ENCODE measurements at regions not wholly inside any gene's neighbourhood (a gene's known extent, or its start where the extent isn't known, plus 50 kb on each side); places are given as distances from the start of the nearest gene placed in this dataset.
"Not testable (repeated sequence)": the region's sequence is repeated elsewhere in the genome, so short reads cannot be mapped to it uniquely, and the experiment has no call there.

DNA sequence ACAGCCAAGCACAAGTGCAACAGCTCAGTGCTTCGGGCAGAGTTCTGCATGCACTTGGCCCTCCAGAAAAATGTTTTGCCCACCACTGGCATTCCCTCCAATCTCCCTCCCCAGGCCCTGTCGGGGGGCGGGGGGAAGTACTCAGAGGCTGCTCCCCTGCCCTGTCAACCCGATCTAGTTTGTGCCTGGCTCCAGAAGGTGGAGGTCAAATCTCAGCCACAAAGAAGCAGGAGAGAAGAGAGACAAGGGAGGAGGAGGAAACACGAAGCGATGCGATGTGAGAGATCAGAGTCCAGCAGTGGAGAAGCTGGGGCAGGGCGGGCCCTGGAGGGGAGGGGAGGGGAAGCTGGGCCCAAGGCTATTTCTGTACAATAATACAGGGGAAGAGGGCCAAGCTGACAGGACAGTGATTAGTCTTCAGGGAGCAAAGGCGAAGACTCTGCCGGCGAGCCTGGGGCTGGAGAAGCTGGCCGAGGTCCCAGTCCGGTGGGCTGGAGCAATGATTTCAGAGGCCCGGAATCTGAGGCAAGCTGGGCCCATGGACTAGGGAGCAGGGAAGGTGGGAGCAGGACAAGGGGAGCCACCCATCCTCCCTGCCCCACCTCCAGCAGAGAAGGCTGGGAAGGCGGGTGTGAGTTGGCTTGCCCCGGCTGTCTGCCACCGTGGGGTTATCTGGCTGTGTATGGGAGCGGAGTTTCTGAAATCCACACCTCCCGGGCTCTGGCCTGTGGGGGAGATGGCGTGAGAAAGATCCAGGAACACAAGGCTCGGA is 167.1 kb downstream of the EFNB1 start:
- no peak for DNase-seq (ENCODE audit: low read depth, low spot score)

DNA sequence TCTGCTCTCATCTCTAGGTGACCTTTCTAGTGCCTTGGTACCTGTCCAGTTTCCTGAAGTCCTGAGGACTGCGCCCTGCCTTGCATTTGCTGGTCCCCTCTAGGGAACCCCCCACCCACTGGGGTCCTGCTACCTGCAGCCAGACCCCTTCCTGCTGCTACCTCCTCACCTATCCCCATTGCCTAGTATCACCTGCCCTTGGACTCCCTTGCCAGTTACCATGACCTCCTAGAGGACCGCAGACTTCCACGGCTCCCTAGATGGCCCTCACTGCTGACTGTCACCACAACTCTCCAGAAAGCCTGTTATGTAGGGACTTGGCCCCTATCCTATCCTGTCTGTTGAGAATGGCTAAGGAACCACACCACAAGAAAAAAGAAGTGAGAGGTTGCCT is 166.6 kb downstream of the EFNB1 start:
- no peak for DNase-seq (ENCODE audit: low read depth, low spot score)

GRCh38 chrX:68994891-68995255 is 166.1 kb downstream of the EFNB1 start:
- DNase-seq (ENCODE audit: low read depth, low spot score) = no peak

- DNase-seq (ENCODE audit: low read depth, low spot score) = no peak
Observed at GRCh38 chrX:68994135-68994890, 165.5 kb downstream of the EFNB1 start.

- DNase-seq (ENCODE audit: low read depth, low spot score) = no peak
Observed at GRCh38 chrX:68992821-68993397, 164.1 kb downstream of the EFNB1 start.

DNA sequence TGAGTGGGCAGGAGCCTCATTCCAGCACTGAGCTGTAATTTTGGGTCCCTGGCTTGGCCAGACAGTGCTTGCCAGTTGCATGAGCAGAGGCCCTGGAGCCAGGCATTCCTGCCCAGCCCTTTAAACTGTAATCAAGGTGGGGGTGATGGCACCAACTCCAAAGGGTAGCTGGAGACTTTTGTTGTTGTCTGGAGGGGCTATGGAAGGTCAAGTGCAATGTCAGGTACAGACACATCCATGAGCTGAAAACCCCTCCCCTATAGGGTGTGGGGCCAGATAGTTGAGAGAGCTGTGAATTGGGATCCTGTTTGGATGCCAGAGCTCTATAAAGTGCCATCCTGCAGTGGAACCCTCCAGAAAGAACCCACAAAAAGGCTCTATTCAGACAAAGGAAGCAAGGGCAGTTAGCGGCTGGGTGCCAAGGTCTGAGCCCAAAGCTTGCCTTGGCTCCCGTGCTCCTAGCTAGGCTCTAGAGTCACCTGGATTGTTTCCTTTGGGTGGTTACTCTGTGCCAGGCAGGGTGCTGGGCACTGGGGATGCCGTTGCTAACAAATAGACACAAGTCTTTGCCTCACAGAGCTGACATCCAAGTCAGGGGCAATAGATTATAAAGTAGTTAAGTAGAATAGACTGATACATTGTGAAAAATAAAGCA is 163.0 kb downstream of the EFNB1 start:
- no peak for DNase-seq (ENCODE audit: low read depth, low spot score)

DNA sequence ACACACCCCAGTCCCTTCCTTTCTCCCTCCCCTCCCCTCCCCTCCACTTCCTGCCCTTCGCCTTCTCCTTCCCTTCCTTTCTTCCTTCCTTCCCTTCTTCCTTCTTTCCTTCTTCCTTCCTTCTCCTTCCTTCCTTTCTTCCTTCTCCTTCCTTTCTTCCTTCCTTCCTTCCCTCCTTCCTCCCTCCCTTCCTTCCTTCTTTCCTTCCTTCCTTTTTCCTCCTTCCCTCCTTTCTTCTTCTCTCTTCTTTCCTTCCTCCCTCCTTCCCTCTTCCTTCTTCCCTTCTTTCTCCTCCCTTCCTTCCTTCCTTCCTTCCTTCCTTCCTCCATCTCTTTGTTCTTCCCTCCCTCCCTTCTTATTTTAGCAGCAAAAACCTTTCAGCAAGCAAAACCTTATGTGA is 162.1 kb downstream of the EFNB1 start:
- no peak for DNase-seq (ENCODE audit: low read depth, low spot score)

DNA sequence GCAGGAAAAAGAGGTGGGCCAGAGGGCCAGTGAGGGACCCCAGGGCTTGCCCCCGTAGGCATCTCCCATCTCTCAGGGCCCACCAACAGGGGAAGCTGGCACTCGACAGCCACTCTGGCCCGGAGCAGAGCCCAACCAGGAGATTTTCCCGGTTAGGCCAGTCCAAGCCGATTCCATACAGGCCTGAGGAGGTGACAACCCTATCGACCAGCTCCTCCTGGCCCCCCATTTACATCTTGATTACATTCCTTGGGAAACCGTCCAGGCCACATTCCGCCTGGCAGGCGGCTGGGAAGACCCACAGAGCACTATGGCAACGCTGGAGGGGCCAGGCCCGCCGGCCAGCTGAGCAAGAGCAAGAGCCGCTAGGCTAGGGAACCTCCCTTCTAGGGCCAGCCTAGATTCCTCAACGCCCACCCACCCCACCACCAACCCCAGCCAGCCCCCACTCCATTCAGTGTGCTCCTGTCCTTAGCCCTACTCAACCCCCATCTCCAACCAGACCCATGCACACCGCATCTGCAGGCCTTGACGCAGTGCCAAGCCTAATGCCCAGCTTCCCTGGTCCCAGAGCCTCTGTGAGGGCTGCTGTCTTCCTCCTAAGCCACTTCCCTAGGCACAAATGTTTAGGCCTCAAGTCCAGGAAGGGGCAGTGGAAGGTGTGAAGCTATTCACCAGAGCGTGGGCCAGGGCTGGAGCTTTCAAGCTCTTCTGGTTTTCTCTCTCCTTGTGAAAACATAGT is 161.2 kb downstream of the EFNB1 start:
- peak; percentile 55 for DNase-seq (ENCODE audit: low read depth, low spot score)

DNA sequence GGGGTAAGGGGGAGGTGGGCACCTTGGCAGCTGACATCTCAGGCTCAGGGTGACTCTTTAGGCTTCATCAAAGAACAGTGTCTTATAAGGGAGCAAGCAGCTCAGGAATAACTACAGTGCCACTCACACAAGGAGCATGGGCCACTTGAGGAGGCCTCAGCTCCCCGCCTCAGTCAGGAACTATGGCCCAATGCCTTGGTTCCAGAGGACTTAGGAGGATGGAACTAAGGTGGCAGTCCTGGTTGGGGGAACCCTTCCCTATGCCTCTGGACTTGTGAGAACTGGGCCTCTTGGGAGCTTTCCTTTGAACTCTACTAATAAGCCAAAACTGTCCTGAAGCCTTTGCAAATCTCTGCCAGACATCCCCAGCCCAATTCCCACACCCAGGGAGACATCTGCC is 160.6 kb downstream of the EFNB1 start:
- no peak for DNase-seq (ENCODE audit: low read depth, low spot score)

DNA sequence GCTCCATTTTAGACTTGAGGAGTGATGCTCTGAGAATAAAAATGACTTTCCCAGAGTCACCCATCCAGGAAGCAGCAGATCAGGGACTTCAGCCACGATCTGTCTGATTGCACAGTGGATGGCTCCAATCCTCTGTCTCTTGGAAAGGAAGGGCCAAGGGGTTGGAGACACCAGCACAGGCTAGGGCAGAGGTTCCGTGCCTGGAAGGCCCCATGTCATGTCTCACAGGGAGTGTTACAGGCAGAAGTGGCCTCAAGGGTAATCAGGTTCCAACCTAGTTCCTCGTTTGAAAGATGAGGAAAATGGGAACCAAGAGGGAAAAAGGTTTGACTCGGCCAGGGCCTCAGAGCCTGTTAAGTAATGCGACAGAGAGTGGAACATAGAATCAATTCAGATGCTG is 160.0 kb downstream of the EFNB1 start:
- DNase-seq (ENCODE audit: low read depth, low spot score) = no peak

DNA sequence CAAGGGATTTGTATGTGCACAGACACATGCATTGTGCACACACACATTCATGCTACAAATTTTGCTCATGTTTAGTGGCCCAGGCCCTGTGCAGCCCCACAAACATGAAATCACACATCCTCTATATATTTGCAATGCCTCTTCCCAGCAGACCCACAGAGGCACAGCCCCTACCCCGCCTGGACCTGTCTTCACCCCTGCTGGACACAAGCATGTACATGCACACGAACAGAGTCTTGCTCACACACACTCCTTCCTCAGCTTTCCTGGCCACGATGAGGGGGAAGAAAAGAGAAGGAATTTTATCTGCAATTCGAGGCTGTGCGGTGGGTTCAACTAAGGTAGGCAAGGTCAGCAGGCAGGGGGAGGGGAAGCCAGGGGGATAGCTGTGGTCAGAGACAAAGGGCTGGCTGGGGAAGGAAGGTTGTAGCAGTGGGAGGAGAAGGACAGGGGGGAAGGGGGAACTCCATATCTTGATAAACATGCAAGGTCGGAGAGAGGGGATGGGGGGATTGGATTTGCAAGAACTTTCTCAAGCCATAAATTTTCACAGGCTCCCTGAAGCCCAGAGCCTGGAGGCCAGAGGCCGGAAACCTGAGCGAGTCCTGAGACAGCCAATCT is 156.4 kb downstream of the EFNB1 start:
- DNase-seq (ENCODE audit: low read depth, low spot score) = no peak

GRCh38 chrX:68983004-68983857 is 154.4 kb downstream of the EFNB1 start:
- no peak for DNase-seq (ENCODE audit: low read depth, low spot score)

DNA sequence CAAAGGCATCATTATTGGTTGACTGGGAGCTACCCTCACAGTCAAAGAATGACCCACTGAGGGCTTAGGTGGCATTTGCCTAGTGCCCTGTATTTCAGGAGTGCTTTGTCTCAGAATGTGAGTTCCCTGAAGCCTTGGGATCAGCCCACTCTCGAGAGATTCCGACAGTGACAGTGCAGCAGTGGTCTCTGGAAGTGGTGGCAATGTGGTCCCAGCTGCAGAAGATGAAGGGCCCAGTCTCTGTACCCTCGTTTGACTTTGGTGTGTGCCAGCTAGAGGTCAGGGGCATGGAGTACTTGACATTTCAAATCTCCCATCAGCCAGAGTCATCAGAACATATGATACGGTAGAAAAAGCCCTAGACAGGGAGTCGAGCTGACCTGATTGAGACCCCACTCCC is 153.7 kb downstream of the EFNB1 start:
- DNase-seq (ENCODE audit: low read depth, low spot score) = no peak

DNA sequence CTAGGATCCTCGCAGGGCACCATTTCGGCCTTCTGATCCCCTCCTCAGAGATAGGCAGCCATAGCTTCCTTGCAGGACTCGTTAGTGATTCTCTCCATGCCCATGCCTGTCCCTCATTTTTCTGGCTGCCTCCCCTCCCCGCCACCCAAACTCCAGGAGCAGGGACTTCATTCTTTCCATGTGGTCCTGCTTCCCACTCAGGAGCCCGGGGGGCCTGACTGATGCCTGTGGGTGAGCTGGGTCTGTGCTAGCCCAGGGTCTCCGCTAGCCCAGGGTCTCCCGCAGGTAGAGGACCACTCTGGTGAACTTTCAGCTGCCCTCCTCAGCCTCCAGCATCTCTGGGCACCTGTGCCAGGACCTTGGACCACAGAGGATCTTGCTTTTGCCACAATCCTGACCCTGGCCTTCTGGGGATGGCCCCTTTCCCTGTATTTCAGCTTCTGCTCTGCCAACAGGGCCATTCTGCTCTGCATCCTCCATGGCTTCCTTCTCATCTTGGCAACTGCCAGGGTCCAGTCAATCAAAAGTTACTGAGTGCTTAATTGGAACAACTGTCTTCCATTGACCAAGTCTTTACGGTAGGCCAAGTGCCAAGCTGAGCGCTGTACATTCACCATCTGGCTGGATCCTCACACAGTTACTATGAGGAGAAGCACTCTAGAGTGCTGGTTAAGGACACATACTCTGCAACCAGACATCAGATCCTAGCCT is 152.2 kb downstream of the EFNB1 start:
- no peak for DNase-seq (ENCODE audit: low read depth, low spot score)

GRCh38 chrX:68978655-68979054 is 149.8 kb downstream of the EFNB1 start:
- no peak for DNase-seq (ENCODE audit: low read depth, low spot score)

DNA sequence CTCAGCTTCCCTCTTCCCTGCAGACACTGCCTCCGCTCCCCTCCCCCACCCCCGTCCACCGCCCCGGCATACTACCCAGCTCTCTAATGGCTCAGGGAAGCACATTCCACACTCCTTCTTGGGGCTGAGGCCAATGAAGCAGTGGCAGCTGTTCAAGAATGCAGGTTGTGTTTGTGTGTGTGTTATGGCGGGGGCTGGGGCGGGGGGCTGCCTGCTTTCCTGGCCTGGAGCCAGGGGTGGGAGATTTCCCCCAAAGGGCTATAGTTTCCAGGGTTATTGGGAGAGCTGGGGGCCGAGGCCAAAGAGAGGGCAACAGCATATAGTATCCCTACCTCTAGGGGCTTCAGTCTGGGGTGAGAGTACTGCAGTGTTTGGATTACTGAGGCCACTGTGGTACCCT is 149.4 kb downstream of the EFNB1 start:
- DNase-seq (ENCODE audit: low read depth, low spot score) = no peak

DNA sequence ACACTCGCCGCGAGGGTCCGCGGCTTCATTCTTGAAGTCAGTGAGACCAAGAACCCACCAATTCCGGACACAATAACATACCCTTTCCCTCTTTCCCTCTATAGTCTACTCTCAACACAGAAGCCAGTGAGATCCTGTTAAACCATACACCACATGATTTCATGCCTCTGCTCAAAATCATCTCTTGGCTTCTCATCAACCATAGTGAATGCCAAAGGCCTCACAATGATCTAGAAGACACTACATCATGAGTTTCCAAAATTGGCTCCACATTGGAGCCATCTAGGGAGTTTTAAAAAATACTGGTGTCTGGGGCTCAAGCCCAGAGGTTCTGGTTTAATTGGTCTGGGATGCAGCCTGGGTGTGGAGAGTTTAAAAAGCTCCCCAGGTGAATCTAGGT is 124.5 kb downstream of the EFNB1 start:
- DNase-seq (ENCODE audit: low read depth, low spot score) = no peak

DNA sequence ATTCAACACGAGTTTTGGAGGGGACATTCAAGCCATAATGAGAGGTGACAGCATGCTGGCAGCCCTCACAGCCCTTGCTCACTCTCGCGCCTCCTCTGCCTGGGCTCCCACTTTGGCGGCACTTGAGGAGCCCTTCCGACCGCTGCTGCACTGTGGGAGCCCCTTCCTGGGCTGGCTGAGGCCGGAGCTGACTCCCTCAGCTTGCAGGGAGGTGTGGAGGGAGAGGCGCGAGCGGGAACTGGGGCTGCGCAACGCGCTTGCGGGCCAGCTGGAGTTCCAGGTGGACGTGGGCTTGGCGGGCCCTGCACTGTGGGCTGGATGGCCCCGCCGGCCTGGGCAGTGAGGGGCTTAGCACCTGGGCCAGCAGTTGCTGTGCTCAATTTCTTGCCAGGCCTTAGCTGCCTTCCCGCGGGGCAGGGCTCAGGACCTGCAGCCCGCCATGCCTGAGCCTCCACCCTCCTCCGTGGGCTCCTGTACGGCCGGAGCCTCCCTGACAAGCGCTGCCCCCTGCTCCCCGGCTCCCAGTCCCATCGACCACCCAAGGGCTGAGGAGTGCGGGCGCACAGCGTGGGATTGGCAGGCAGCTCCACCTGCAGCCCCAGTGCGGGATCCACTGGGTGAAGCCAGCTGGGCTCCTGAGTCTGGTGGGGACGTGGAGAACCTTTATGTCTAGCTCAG is 123.3 kb downstream of the EFNB1 start:
- DNase-seq (ENCODE audit: low read depth, low spot score) = not testable (repeated sequence)

DNA sequence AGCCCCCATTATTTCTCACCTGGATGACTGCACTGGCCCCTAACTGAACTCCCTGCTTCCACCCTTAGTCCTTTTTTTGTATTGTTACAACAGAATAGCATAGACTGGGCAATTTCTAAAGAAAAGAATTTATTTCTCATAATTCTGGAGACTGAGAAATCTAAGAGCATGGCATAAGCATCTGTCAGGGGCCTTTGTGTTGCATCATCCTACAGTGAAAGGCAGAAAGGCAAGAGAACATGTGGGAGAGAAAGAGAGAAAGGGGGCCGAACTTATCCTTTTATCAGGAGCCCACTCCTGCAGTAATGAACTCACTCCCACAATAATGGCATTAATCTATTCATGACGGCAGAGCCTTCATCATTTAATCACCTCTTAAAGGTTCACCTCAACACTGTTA is 122.1 kb downstream of the EFNB1 start:
- no peak for DNase-seq (ENCODE audit: low read depth, low spot score)
